Epithelial cell of proximal tubule (primary cell): ENCODE measurements at regions not wholly inside any gene's neighbourhood (a gene's known extent, or its start where the extent isn't known, plus 50 kb on each side); places are given as distances from the start of the nearest gene placed in this dataset.

Source experiments
- DNase-seq: peaks from one replicate; pipeline ENCODE4 v3.0.0-alpha.2; 2011; ENCODE audit warnings: low read depth
- H3K4me3 ChIP-seq: 2 replicates; pipeline ENCODE4 v1.5.1; 2011; ENCODE audit warnings: low read depth, mild to moderate bottlenecking, low read length
- CTCF ChIP-seq: conservative IDR thresholded peaks from 2 replicates; pipeline ENCODE4 v1.5.1; 2012; ENCODE audit warnings: low read depth, mild to moderate bottlenecking, low read length

DNA sequence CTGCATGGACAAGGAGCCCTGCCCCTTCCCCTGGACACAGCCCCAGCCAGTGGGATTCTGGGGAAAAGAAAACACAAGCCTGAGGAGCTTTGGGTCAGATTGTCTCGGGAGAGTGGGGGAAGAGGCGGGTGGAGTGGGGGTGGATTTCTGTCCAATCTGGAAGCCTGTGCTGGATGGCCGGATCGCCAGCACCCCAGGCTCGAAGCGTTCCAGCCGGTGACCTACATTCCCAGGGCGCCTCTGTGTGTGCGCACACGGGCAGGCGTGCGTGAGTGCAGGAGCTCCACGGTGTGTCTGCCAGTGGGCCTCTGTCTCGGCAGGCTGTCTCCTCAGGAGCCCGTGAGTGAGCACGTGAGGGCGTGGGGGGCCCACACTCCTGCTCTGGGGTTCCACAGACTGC, 74.3 kb upstream of the DAB2IP start:
- no peak for TF ChIP-seq CTCF
- no peak for DNase-seq
- no peak overlapping the region for H3K4me3 ChIP-seq

DNA sequence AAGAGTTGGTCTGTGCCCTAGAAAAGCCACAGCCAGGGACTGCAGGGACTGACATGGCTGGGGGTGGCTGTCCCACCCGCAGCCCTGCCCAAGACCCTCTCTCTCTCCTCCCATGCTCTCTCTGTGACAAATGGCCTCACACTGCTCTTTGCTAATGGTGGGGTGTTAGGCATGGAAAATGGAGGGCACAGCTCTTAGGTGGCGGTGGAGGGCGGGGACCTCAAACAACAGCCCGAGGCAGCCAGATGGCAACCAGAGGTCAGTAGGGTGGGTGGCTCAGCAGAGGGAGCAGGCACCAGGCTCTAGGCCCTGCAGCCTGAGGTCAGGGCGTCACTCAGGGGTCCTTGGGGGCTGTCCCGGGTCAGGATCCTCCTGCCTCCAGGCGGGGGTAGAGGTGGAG, 73.9 kb upstream of the DAB2IP start:
- no peak overlapping the region for H3K4me3 ChIP-seq
- no peak for TF ChIP-seq CTCF
- DNase-seq: no peak

DNA sequence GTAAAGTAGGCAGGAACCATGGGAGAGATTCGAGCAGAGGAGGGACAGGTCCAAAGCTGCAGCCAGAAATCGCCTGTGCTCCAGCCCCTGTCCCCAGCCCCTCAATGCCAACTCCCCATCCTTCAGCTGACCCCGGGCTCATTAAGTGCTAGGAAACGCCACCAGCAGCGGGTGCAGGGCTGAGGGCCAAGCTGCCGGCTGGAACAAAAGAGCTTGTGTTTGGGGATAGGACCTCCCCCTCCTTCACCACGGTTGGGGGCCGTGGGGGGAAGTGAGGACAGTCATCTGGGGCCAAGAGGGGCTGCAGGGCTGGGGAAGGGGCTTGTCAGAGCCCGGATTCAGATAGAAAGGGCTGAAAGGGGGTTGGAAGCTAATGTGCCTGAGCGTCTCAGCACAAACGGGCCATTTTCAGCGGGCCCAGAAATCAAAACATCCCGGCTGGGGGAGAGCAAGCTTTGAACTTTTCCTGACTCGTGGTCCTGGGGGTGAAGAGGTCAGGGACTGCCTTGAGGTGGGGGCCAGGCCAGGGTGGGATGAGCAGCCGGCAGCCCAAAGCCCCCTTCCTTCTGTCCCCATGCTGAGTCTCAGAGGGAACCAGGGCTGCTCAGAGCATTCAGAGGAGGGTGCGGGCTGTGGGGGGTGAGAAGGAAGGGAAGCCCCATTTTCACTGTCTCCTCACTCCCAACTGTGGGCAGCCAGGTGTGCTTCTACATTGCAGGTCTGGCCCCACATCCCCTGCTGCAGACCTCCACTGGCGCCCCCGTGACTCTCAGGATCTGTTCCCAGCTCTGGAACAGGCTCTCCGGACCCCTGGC, 69.4 kb upstream of the DAB2IP start:
- DNase-seq: no peak
- TF ChIP-seq CTCF: no peak
- H3K4me3 ChIP-seq: no peak overlapping the region

- TF ChIP-seq CTCF: no peak
- DNase-seq: no peak
Measured at GRCh38 chr9:121582641-121583040, 68.8 kb upstream of the DAB2IP start.

GRCh38 chr9:121584421-121584820, 67.0 kb upstream of the DAB2IP start:
- no peak for TF ChIP-seq CTCF
- DNase-seq: no peak
- no peak overlapping the region for H3K4me3 ChIP-seq

More at GRCh38 chr9:121582641-121583040, 68.8 kb upstream of the DAB2IP start:
- no peak overlapping the region for H3K4me3 ChIP-seq

GRCh38 chr9:121587863-121588262, 63.6 kb upstream of the DAB2IP start:
- no peak overlapping the region for H3K4me3 ChIP-seq
- no peak for DNase-seq
- no peak for TF ChIP-seq CTCF

GRCh38 chr9:121589986-121590385, 61.4 kb upstream of the DAB2IP start:
- no peak for DNase-seq
- TF ChIP-seq CTCF: no peak
- H3K4me3 ChIP-seq: no peak overlapping the region
